ENCODE measurements at regions not wholly inside any gene's neighbourhood (a gene's known extent, or its start where the extent isn't known, plus 50 kb on each side); places are given as distances from the start of the nearest gene placed in this dataset.

DNA sequence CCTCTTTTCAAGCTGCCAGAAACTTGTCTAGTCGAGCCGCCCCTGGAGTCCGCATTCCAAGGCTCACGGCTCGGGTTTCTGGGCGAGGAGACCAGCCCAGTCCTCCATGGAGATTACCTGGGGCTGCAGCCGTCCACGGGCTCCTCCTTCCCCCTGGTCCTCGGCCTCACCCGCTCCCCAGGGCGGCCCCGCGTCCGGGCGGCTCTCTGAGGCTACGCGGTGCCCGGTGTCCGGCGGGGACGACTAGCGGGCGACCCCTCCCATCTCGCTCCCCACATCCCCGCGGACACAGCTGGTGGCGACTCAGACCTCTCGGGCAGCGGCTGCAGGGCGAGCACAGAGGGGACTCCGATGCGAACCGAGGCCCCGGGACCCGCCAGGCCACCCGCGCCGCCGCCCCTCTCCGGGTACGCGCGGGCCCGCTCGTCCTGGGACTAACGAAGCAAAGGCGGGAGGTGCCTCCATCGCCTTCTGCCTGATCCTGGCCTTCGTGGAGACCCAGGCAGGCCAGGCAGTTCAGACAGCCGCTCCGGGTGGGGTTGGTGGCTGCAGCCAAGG, 159.4 kb downstream of the TRAM1L1 start:
- no peak for TF ChIP-seq POLR2A (IDR thresholded peaks at IDR 0.05; ENCODE audit: low read depth, low read length)
- TF ChIP-seq TAF1 (IDR thresholded peaks at IDR 0.05; ENCODE audit: borderline replicate concordance, low read depth, low read length): no peak
- TF ChIP-seq POLR2AphosphoS5 (IDR thresholded peaks at IDR 0.05; ENCODE audit: low read depth, low read length): no peak
- no peak for DNase-seq (ENCODE audit: insufficient read length)
- FAIRE-seq: no peak

DNA sequence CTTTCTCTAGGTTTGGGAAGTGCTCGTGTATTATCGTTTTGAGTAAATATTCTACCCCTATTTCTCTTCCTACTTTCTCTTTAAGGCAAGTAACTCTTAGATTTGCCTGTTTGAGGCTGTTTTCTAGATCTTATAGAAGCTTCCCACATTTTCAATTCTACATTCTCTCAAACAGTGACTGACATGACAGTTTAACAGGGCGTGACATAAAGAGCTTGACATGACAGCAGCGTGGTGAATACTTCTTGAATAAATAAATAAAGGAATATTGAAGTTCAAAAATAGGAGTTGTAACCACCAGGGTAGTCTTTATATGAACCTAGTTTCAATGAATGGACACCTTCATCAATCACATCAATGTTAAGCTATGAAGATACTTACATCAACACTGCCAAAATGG, 162.0 kb downstream of the TRAM1L1 start:
- DNase-seq (ENCODE audit: insufficient read length): no peak
- TF ChIP-seq TAF1 (IDR thresholded peaks at IDR 0.05; ENCODE audit: borderline replicate concordance, low read depth, low read length) (no peak), POLR2A (IDR thresholded peaks at IDR 0.05; ENCODE audit: low read depth, low read length) (no peak), POLR2AphosphoS5 (IDR thresholded peaks at IDR 0.05; ENCODE audit: low read depth, low read length) (no peak)
- FAIRE-seq: no peak

DNA sequence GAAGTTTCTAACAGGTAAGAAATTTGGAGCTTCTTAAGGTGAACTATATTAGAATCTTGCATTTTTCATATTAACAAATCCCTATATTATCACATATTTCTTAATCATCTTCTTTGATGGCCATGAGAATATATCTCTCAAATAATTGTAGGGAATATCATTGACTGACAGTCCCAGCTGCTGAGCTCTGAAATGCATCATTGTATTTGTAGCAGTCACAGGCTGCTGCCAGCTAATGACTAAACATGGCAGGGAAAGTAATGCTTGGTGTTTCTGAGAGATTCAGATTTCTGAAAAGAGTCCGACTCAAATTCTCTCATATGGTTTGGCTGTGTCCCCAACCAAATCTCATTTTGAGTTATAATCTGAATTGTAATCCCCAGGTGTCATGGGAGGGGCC, 171.9 kb downstream of the TRAM1L1 start:
- no peak for DNase-seq (ENCODE audit: insufficient read length)
- FAIRE-seq: no peak
- TF ChIP-seq POLR2A (IDR thresholded peaks at IDR 0.05; ENCODE audit: low read depth, low read length) (no peak), POLR2AphosphoS5 (IDR thresholded peaks at IDR 0.05; ENCODE audit: low read depth, low read length) (no peak), TAF1 (IDR thresholded peaks at IDR 0.05; ENCODE audit: borderline replicate concordance, low read depth, low read length) (no peak)

DNA sequence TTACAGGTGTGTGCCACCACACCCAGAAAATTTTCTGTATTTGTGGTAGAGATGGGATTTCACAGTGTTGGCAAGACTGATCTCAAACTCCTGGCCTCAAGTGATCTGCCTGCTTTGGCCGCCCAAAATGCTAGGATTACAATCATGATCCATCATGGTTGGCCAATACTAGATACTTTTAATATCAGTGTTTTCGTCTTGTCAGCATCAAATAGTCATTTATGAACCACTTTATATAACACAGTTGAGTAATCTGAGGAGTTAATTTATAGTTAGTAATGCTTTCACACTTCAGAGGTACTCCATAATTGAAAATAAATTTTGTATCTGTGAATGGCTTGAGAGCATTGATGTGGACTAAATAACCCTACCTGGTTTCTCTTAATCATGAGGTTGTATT, 178.6 kb downstream of the TRAM1L1 start:
- TF ChIP-seq POLR2AphosphoS5 (IDR thresholded peaks at IDR 0.05; ENCODE audit: low read depth, low read length): no peak
- TF ChIP-seq TAF1 (IDR thresholded peaks at IDR 0.05; ENCODE audit: borderline replicate concordance, low read depth, low read length): no peak
- TF ChIP-seq POLR2A (IDR thresholded peaks at IDR 0.05; ENCODE audit: low read depth, low read length): no peak
- FAIRE-seq: no peak
- no peak for DNase-seq (ENCODE audit: insufficient read length)

DNA sequence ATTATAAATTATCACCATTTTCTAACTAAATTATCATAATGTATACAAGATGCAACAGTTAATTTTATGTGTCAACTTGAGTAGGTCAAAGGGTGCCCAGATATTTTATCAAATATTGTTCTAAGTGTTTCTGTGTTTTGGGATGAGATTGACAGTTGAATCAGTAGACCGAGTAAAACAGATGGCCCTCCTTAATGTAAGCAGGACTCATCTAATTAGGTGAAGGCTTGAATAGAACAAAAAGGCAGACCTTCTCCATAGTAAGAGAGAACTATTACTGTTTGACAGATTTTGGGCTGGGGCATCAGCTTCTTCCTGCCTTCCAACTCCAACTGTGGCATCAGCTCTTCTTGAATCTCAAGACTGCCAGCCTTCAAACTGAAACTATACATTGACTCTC, 185.8 kb downstream of the TRAM1L1 start:
- TF ChIP-seq TAF1 (IDR thresholded peaks at IDR 0.05; ENCODE audit: borderline replicate concordance, low read depth, low read length): no peak
- TF ChIP-seq POLR2A (IDR thresholded peaks at IDR 0.05; ENCODE audit: low read depth, low read length): no peak
- TF ChIP-seq POLR2AphosphoS5 (IDR thresholded peaks at IDR 0.05; ENCODE audit: low read depth, low read length): no peak
- FAIRE-seq (no peak), DNase-seq (ENCODE audit: insufficient read length) (no peak)

DNA sequence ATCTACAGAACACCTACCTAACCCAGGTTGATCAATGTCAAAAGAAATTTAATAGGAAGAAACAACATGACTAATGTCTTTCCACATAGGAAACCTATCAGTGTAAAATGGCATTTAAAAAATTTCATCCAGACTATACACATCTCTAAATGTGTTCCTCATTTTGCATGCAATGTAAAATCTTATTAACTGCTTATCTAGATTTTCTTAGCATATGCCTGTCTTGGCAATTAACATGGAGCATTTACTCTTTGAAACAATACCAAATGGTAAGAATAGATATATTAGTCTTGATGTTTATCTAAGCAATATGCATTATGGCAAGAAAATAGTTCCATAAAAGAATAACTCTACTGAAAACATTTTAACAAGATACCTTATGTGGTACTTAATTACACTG, 199.8 kb downstream of the TRAM1L1 start:
- TF ChIP-seq TAF1 (IDR thresholded peaks at IDR 0.05; ENCODE audit: borderline replicate concordance, low read depth, low read length): no peak
- no peak for TF ChIP-seq POLR2AphosphoS5 (IDR thresholded peaks at IDR 0.05; ENCODE audit: low read depth, low read length)
- no peak for TF ChIP-seq POLR2A (IDR thresholded peaks at IDR 0.05; ENCODE audit: low read depth, low read length)
- DNase-seq (ENCODE audit: insufficient read length) (no peak), FAIRE-seq (no peak)

DNA sequence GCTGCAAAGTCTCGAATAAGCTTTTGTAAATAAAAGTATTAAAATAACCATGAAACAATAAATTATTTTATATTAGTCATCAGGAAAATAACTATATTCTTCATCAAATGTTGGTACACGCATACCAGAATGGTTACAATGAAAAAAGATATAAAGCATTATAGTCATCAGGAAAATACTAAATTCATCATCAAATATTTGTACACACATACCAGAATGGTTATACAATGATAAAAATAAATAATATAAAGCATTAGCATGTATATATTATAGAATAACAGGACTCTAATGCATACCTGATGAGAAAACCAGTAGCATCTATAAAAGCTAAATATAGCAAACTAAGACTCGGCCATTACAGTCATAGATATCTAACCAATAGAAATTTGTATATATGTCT, 202.9 kb downstream of the TRAM1L1 start:
- DNase-seq (ENCODE audit: insufficient read length) (no peak), FAIRE-seq (no peak)
- TF ChIP-seq POLR2AphosphoS5 (IDR thresholded peaks at IDR 0.05; ENCODE audit: low read depth, low read length) (no peak), POLR2A (IDR thresholded peaks at IDR 0.05; ENCODE audit: low read depth, low read length) (no peak), TAF1 (IDR thresholded peaks at IDR 0.05; ENCODE audit: borderline replicate concordance, low read depth, low read length) (no peak)

DNA sequence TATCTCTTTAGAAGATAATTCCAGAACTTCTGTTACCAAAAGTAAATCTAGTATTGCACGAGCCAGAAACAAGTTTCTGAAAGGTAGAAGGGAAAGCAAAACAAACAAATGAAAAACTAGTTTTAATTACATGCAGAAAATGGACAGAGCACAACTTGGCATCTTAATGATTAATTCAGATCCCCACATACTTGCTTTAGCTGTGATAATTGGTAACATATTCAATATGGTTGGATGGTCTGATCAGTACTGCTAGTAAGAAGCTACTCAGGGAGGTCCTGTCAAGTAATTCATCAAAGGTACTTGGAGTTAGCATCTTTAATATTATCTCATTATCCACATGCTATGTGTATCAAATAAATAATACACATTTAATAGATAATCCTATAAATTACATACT, 204.3 kb downstream of the TRAM1L1 start:
- no peak for DNase-seq (ENCODE audit: insufficient read length)
- TF ChIP-seq POLR2A (IDR thresholded peaks at IDR 0.05; ENCODE audit: low read depth, low read length) (no peak), POLR2AphosphoS5 (IDR thresholded peaks at IDR 0.05; ENCODE audit: low read depth, low read length) (no peak), TAF1 (IDR thresholded peaks at IDR 0.05; ENCODE audit: borderline replicate concordance, low read depth, low read length) (no peak)
- FAIRE-seq: no peak

DNA sequence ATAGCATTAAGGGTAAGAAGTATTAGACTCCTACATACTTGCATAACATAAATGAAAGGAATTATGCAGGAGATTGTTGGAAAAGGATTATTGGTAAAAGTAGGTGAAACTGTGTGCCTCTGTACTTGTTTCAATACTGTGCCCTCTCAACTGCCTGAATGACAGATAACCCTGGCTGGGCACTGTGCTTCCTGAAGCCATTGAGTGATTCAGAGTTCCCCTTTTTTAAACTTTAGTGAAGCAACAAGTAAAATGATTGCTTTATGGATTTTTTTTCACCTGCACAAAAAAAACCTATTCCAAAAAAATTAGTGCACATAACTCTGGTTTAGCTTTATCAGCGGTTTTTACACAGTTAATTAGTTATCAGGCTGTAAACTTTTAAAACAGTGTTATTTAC, 204.8 kb downstream of the TRAM1L1 start:
- no peak for FAIRE-seq
- DNase-seq (ENCODE audit: insufficient read length): no peak
- TF ChIP-seq TAF1 (IDR thresholded peaks at IDR 0.05; ENCODE audit: borderline replicate concordance, low read depth, low read length): no peak
- no peak for TF ChIP-seq POLR2A (IDR thresholded peaks at IDR 0.05; ENCODE audit: low read depth, low read length)
- TF ChIP-seq POLR2AphosphoS5 (IDR thresholded peaks at IDR 0.05; ENCODE audit: low read depth, low read length): no peak

DNA sequence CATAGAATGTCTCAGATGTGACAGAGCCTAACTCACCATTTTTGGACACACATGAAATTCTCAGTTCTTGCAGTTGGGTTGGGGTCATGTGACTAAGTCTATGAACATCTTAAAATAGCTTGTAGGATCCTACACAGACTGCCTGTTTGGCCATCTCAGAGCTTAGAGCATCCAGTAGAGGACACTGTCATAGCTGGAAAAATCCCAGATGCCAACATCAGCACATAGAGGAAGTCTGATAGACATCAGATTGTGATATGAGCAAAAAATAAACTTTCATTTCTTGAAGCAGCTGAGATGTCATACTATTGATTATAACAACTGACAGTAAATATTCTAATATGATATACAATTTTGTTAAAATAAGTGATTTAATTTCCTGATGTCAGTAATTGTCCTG, 207.1 kb downstream of the TRAM1L1 start:
- no peak for FAIRE-seq
- no peak for TF ChIP-seq POLR2A (IDR thresholded peaks at IDR 0.05; ENCODE audit: low read depth, low read length)
- no peak for TF ChIP-seq TAF1 (IDR thresholded peaks at IDR 0.05; ENCODE audit: borderline replicate concordance, low read depth, low read length)
- no peak for TF ChIP-seq POLR2AphosphoS5 (IDR thresholded peaks at IDR 0.05; ENCODE audit: low read depth, low read length)
- DNase-seq (ENCODE audit: insufficient read length): no peak

DNA sequence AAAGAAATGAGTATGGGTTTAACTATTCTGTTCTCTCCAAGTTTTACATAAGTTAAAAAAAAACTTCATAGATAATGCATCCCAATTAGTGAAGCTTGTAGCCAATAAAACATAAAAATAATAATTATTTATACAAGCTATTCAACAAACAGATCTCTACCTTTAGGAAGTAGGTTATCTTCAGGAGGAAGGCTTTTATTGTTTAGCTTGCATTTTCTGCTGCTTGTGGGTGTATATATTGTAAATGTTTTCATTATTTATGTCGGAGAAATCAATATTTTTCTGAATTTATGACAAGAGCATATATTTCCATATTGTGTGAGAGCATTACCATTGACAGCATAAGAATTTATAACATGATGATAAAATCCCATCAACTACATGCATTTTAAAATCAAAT, 208.3 kb downstream of the TRAM1L1 start:
- no peak for FAIRE-seq
- TF ChIP-seq POLR2A (IDR thresholded peaks at IDR 0.05; ENCODE audit: low read depth, low read length) (no peak), TAF1 (IDR thresholded peaks at IDR 0.05; ENCODE audit: borderline replicate concordance, low read depth, low read length) (no peak), POLR2AphosphoS5 (IDR thresholded peaks at IDR 0.05; ENCODE audit: low read depth, low read length) (no peak)
- no peak for DNase-seq (ENCODE audit: insufficient read length)

DNA sequence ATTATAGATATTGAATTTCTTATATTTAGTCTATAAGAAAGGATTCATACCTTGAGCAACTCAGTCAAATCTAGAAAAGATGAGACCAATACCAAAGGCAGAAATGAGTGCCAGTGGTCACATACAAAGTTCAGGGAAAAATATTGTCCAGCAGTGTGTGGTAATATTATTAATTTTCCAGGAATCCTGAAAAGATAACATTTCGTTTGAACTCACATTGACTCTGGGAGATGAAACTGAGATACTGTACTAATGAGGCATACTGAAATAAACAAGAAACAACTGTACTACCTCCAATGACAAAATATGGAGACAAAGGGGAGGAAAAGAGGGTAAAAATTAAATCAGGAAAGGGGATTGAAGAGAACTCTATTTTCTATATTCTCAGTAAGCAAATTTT, 212.4 kb downstream of the TRAM1L1 start:
- DNase-seq (ENCODE audit: insufficient read length) (no peak), FAIRE-seq (no peak)
- TF ChIP-seq POLR2AphosphoS5 (IDR thresholded peaks at IDR 0.05; ENCODE audit: low read depth, low read length) (no peak), POLR2A (IDR thresholded peaks at IDR 0.05; ENCODE audit: low read depth, low read length) (no peak), TAF1 (IDR thresholded peaks at IDR 0.05; ENCODE audit: borderline replicate concordance, low read depth, low read length) (no peak)

DNA sequence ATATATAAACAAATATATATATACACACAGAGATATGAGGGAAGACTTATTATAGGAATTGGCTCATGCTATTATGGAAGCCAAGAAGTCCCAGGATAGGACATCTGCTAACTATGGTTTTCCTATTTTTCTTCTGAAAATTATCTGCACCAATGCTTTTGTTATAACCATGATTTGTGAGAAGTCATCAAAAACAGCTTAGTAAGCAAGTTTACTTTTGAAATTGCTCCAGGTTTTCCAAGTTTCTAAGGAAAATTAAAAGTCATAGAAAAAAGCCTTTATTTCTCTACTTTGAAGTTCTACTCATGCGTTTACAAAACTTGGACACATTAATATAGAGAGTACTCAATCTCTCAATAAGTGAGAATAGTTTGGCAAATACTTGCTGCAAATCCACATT, 213.1 kb downstream of the TRAM1L1 start:
- no peak for TF ChIP-seq POLR2AphosphoS5 (IDR thresholded peaks at IDR 0.05; ENCODE audit: low read depth, low read length)
- TF ChIP-seq POLR2A (IDR thresholded peaks at IDR 0.05; ENCODE audit: low read depth, low read length): no peak
- no peak for TF ChIP-seq TAF1 (IDR thresholded peaks at IDR 0.05; ENCODE audit: borderline replicate concordance, low read depth, low read length)
- DNase-seq (ENCODE audit: insufficient read length): no peak
- FAIRE-seq: no peak
